ENCODE measurements at regions not wholly inside any gene's neighbourhood (a gene's known extent, or its start where the extent isn't known, plus 50 kb on each side); places are given as distances from the start of the nearest gene placed in this dataset.

DNA sequence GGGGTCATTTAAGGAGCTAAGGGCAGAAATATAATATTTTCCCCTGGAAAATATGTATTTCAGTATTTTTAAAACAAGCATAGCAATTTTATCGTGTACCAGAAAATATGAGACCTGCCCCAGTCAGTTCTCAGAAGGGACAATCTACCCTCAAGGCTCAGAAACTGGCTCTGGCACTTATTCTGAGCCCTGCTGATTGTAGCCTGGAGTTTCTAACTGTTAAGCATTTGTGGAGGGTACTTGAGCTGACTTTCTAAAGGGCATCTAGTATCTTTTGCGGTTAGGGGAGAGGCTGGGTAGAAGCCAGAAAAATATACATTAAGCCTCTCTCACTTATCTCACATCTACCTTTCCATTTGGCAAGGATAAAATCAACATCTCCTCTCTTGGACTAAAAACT is 71.3 kb upstream of the FSHB start:
- DNase-seq: no peak

DNA sequence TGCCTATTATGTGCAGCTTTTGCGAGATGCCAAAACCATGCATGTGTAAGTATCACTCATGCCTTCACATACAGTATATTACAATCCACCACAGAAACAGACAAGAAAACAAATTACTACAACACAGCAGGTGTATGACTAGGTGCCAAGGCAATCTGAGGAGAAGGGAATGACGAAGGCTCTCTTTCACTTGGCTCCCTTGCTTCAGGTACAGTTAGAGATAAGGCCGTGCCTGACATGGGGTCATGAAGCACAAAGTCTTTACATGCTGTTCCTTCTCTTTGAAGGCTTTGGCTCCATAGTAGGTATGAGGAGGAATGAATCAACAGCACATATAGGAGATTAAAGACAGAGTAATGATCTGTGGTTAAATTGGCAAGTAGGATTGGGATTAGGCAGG is 65.2 kb upstream of the FSHB start:
- DNase-seq: no peak

DNA sequence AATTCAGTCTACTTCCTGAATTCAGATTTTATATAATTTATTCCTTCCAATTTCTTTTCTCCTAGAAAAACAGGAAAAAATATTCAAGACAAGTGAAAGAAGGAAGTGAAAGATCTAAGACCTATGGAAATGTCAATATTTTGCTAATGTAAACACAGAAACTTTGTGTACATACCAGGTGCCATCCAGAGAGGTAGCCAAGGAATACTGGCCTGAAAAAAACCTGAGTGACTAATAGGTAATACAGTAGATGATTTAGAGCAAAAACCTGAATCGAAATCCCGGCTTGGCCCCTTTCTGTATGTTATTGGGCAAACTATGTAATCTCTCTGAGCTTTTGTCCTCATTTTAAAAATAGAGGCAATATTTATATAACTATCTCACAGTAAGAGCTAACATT is 59.2 kb upstream of the FSHB start:
- DNase-seq: no peak

DNA sequence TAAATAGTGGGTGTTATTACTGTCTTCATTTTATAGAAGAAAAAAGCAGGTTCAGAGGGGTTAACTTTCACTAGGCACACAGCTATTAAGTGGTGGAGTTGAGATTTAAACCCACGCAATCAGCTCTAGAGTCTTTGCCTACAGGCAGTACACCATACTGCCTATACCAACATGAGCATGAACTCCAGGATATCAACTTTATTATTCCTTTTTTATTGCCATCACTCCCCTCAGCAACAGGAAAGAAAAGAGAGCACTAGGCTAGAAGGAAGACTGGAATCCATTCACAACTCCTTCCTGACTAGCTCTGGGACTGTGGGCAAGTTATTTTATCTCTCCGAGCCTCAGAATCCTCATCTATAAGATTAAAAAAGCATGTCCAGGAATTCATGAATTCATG is 58.7 kb upstream of the FSHB start:
- no peak for DNase-seq

DNA sequence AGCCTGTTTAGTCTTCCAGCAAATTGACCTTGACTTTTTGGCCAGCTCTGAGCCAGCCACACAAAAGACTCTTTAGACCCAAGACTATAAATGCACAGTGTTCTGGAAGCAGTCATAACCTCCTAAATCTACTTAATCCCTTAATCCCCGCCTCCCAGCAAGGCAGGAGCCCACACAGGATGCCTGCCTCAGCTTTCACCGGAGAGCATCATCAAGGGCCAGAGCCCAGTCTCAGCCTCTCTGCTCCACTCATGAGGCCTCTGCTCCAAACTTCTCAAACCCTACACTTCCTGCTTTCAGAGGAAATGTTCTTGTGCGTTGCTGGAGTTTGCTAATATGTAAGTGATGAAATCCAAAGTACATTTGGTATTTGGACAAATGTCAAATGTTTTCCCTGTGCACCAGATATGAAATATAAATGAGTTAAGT is 57.9 kb upstream of the FSHB start:
- DNase-seq: peak; percentile 46

DNA sequence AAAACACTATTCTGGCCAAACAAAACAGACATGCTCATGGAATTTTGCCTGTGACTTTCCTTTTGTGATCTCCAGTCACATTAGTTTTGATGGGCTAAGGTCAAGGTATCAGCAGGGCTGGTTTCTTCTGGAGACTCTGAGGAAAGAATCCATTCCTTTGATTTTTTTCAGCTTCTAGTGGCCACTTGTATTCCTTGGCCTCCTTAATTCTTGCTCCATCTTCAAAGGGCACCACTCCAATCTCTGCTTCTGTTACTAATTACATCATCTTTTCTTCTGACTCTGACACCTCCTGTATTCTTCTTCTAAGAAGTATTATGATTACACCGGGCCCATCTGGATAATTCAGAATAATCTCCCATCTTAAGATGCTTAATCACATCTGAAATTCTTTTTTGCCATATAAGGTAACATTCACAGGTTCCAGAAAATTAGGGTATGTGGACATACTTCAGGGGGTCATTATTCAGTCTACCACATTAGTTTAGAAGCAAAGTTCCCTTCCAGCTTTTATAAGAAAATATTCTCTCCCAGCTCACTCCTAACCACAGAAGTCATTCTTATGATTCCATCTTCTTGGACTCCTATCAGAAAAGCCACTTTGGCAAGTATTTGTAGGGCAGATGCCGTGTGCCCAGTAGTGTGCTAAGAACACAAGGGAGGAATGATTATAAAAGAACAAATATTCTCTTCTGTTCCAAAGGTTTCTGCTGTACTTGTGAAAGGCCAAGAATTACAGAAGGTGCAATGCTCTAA is 56.4 kb upstream of the FSHB start:
- DNase-seq: no peak
